HG03460 (cell line): ENCODE measurements at regions not wholly inside any gene's neighbourhood (a gene's known extent, or its start where the extent isn't known, plus 50 kb on each side); places are given as distances from the start of the nearest gene placed in this dataset.

Experiments used
- ATAC-seq: cut with Tn5 transposase; IDR thresholded peaks from one replicate; pipeline ENCODE4 v1.9.1; 2021; ENCODE audit not compliant: unreplicated experiment

DNA sequence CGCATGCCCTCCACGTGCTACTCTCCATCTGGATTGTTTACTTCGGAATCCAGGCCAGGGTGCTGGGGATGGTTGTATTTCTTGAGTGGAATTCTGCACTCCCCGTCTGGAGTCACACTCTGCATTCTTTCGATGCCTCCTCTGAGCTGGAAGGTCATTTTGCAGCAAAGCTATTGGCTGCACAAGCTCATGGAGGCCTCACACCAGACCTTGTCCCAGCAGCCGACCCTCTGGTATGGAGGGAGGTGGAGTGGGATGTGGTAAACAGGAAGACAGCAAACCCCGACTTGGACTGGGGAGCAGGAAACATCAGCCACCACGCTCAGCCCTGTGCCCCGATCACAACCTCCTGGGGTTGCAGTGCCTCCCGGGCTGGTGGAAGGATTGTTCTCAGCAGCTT, 225.3 kb upstream of the LNX1 start:
- ATAC-seq = no peak

GRCh38 chr4:53815281-53815680, 224.0 kb upstream of the LNX1 start:
- no peak for ATAC-seq

DNA sequence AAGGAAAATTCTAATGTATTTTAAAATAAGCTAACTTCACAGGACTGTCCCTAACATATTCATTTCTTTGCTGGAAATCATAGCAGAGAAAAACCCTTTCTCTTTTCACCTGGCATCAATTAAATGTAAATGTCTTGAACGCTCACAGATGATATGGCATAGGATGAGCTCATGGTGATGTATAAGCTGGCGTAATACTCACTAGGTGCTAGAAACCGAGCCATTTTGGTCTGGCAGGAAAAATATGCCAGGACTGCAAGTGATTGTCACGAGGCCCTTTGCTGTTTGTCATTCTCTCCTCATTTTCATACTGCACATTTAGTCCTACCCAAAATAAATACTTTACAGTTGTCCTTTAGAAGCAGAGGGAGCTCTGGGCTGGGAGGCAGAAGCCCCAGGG, 222.7 kb upstream of the LNX1 start:
- ATAC-seq = no peak

DNA sequence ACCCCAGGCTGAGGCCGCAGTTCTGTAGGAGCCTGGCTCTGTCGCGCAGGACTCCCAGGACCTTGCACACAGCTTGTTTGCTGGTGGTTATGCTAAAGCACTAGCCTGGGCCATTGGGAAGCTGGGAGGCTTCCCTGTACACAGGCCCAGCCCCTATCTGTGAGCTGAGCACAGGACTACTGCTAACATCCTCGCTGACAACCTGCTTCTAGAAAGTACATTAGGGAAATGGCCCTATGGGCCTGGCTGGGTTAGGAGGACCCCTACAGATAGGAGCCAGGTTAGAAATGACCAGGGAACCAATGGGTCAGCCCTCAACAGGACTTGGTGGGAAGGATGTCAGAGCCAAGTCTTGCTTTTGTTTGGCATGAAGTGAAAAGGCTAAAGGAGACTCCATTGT, 219.4 kb upstream of the LNX1 start:
- no peak for ATAC-seq

- no peak for ATAC-seq
Observed at GRCh38 chr4:53809816-53810215, 218.5 kb upstream of the LNX1 start.

- ATAC-seq = no peak
Observed at GRCh38 chr4:53805291-53805690, 214.0 kb upstream of the LNX1 start.

DNA sequence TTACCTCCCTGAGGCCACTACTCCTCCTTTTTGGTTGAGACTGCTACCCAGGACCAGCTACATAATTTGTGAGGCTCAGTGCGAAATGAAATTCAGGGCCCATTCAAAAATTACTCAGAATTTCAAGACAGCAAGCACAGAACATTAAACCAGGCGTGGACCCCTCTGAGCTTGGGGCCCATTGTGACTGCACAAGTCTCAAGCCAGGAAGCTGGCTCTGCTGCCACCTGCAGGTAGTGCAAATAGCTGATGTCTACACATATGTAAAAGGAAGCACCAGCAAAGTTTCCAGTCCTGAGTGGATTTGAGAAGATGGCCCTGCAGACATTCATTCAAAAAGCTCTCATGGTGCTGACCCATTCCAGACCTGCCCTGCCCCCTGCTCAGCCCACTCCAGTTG, 213.4 kb upstream of the LNX1 start:
- ATAC-seq = no peak

GRCh38 chr4:53802500-53802899, 211.2 kb upstream of the LNX1 start:
- no peak for ATAC-seq

DNA sequence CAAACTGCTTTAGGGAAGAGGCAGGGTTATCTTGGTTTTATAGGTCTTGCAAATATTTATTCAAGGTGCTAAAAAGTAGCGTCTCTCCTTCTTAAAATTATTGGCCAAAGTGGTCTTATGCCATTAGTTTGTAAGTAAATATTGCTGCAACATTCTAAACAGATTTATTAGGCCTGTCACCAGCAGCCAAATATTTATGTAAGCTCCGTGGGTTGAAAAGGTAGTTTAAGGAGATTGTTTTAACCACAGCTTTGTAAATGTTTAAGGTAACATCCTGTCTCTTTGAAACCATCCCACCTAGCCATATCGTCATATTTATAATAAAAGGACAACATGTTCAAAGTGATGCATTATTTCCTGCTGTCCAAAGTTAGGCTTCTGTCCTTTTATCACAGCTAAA, 210.1 kb upstream of the LNX1 start:
- ATAC-seq = no peak

DNA sequence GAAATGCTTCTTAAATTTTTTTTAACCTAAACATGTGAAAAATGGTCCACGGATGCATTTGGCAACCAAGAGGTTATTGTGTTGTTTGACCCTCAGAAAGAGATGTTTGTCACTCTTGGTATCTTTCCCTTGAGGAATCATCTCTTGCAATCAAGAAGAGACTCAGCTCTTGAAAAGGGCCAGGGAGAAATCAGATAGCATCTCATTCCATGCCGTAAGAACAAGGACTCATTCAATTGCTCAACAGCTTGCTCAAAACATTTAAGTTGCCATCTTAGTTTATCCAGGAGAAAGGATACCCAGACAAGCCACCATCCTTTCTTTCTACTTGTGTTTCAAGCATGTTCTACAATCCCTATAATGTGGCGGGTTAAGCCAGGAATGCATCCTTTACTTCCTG, 209.5 kb upstream of the LNX1 start:
- ATAC-seq = no peak

DNA sequence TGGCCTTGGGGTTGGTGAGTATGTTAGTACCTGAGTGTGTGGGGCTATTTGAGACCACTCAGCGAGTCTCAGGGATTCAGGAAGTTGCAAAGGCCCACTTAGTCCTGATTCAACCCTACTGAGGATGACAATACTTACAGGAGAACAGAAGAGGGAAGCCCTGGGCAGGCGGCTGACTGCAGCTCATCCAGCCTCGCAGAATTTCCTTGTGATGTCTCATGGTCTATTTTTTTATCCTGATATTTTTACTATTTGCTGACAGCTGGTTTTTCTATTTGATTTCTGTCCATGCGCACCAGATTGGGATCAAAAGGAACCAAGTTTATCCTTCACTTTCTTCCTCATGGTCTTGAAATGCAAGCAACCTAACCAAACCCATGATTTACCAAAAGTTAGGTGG, 201.8 kb upstream of the LNX1 start:
- no peak for ATAC-seq

DNA sequence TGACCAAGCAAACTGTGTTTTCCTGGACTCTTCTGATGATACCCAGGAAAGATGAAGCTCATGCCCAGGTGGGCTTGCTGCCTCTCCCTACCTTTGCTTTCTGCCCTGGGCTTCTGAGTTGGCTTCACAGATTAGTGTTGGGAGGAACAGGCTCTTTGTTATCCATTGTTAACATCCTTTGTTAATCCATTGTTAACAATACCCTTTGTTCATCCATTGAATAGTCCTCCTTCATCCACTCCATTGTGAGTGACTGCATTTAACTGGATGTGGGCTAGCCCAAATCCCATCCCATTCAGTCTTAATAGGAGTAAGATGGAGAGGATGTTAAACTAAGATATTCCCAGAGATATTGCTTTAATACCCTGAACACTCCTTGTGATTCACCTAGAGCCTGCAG, 199.0 kb upstream of the LNX1 start:
- no peak for ATAC-seq

GRCh38 chr4:53788621-53789020, 197.3 kb upstream of the LNX1 start:
- no peak for ATAC-seq

- no peak for ATAC-seq
Observed at GRCh38 chr4:53788011-53788410, 196.7 kb upstream of the LNX1 start.

GRCh38 chr4:53786632-53787031, 195.3 kb upstream of the LNX1 start:
- ATAC-seq = no peak

DNA sequence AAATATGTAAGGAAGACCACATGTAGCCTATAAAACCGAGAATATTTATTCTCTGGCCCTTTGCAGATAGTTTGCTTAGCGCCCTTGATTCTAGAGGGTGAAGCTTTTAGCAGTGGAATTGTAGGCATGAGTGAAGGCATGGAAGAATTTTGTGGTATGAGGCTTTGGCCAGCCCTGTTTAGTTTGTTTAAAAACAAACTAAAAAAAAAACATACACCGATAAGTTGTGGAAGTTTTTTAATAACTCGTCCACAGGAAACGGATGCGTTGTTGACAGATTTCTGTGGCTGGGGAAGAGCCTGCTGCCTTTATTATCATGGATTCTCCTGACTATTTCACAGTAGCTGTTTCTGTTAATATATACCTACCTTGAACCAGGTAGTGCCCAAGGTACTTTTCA, 194.7 kb upstream of the LNX1 start:
- ATAC-seq = no peak

DNA sequence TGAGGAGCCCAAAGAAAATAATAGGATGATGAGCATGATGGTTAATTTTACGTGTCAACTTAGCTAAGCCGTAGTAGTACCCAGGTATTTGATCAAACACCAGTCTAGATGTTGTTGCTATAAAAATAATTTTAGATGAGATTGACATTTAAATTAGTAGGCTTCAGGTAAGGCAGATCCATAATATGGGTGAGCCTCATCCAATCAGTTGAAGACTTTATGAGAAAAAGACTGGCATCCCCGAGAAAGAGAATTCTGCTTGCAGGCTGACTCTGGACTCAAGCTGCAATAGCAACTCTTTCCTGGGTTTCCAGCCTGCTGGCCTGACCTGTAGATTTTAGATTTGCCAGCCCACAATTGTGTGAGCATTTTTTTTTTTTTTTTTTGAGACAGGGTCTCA, 192.8 kb upstream of the LNX1 start:
- ATAC-seq = no peak

GRCh38 chr4:53783208-53783859, 192.0 kb upstream of the LNX1 start:
- ATAC-seq = no peak

- ATAC-seq = no peak
Observed at GRCh38 chr4:53782458-53782845, 191.2 kb upstream of the LNX1 start.

GRCh38 chr4:53781629-53782457, 190.6 kb upstream of the LNX1 start:
- ATAC-seq = no peak

- ATAC-seq = no peak
Observed at GRCh38 chr4:53780736-53781400, 189.6 kb upstream of the LNX1 start.

GRCh38 chr4:53779025-53779424, 187.7 kb upstream of the LNX1 start:
- ATAC-seq = no peak
